D341Med (cell line): ENCODE measurements at regions not wholly inside any gene's neighbourhood (a gene's known extent, or its start where the extent isn't known, plus 50 kb on each side); places are given as distances from the start of the nearest gene placed in this dataset.
"Not testable (repeated sequence)": the region's sequence is repeated elsewhere in the genome, so short reads cannot be mapped to it uniquely, and the experiment has no call there.

Experiments
- DNase-seq: peaks from one replicate; pipeline ENCODE4 v3.0.0; 2012; ENCODE audit warnings: low spot score

GRCh38 chr1:113305029-113305428, 85.3 kb upstream of the MAGI3 start:
- DNase-seq = not testable (repeated sequence)

GRCh38 chr1:113307771-113308445, 82.4 kb upstream of the MAGI3 start:
- no peak for DNase-seq

- not testable (repeated sequence) for DNase-seq
Observed at GRCh38 chr1:113312651-113313050, 77.7 kb upstream of the MAGI3 start.

GRCh38 chr1:113314600-113314999, 75.7 kb upstream of the MAGI3 start:
- no peak for DNase-seq

GRCh38 chr1:113320272-113320671, 70.0 kb upstream of the MAGI3 start:
- DNase-seq = no peak

- DNase-seq = no peak
Observed at GRCh38 chr1:113320972-113321680, 69.2 kb upstream of the MAGI3 start.

- no peak for DNase-seq
Observed at GRCh38 chr1:113321771-113322387, 68.4 kb upstream of the MAGI3 start.

- no peak for DNase-seq
Observed at GRCh38 chr1:113322439-113322838, 67.9 kb upstream of the MAGI3 start.

- no peak for DNase-seq
Observed at GRCh38 chr1:113325022-113325421, 65.3 kb upstream of the MAGI3 start.

- DNase-seq = no peak
Observed at GRCh38 chr1:113326976-113327375, 63.3 kb upstream of the MAGI3 start.

- DNase-seq = no peak
Observed at GRCh38 chr1:113333056-113333455, 57.3 kb upstream of the MAGI3 start.

- DNase-seq = no peak
Observed at GRCh38 chr1:113340038-113340437, 50.3 kb upstream of the MAGI3 start.
